ENCODE measurements at regions not wholly inside any gene's neighbourhood (a gene's known extent, or its start where the extent isn't known, plus 50 kb on each side); places are given as distances from the start of the nearest gene placed in this dataset.
A peak's percentile ranks its signal among the peaks of the same experiment; 100 is the strongest.
"Not testable (repeated sequence)": the region's sequence is repeated elsewhere in the genome, so short reads cannot be mapped to it uniquely, and the experiment has no call there.

DNA sequence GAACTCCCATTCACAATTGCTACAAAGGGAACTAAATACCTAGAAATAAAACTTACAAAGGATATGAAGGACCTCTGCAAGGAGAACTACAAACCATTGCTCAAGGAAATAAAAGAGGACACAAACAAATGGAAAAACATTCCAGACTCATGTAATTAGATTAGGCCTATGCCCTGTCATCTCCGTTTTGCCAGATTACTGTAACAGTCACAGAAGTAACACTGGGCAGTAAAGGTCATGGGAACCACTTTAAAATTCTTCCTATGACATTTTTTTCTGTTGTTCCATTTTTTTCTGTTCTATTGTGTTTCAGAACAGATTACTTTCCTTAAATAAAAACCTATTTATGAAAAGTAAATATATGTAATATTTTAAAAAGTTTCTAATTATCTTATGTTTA, 199.4 kb upstream of the CENPE start (continued):
- TF ChIP-seq EZH2 (IDR thresholded peaks at IDR 0.05; ENCODE audit: low read depth, unreplicated experiment): no peak
- TF ChIP-seq, protein P1, sequence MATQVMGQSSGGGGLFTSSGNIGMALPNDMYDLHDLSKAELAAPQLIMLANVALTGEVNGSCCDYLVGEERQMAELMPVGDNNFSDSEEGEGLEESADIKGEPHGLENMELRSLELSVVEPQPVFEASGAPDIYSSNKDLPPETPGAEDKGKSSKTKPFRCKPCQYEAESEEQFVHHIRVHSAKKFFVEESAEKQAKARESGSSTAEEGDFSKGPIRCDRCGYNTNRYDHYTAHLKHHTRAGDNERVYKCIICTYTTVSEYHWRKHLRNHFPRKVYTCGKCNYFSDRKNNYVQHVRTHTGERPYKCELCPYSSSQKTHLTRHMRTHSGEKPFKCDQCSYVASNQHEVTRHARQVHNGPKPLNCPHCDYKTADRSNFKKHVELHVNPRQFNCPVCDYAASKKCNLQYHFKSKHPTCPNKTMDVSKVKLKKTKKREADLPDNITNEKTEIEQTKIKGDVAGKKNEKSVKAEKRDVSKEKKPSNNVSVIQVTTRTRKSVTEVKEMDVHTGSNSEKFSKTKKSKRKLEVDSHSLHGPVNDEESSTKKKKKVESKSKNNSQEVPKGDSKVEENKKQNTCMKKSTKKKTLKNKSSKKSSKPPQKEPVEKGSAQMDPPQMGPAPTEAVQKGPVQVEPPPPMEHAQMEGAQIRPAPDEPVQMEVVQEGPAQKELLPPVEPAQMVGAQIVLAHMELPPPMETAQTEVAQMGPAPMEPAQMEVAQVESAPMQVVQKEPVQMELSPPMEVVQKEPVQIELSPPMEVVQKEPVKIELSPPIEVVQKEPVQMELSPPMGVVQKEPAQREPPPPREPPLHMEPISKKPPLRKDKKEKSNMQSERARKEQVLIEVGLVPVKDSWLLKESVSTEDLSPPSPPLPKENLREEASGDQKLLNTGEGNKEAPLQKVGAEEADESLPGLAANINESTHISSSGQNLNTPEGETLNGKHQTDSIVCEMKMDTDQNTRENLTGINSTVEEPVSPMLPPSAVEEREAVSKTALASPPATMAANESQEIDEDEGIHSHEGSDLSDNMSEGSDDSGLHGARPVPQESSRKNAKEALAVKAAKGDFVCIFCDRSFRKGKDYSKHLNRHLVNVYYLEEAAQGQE (IDR thresholded peaks at IDR 0.05; ENCODE audit: unreplicated experiment): no peak

DNA sequence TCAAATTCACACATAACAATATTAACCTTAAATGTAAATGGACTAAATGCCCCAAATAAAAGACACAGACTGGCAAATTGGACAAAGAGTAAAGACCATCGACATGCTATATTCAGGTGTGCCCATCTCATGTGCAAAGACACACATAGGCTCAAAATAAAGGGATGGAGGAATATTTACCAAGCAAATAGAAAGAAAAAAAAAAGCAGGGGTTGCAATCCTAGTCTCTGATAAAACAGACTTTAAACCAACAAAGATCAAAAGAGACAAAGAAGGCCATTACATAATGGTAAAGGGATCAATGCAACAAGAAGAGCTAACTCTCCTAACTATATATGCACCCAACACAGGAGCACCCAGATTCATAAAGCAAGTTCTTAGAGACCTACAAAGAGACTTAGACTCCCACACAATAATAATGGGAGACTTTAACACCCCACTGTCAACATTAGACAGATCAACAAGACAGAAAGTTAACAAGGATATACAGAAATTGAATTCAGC, 189.4 kb upstream of the CENPE start:
- Mint-ChIP-seq H3K9me3 (peaks cover 30% of the 10 kb centered on the region), H3K36me3 (ENCODE audit: low read depth) (peaks cover 13% of the 10 kb centered on the region; the same call in 2 of the 3 replicates)
- H3K9me2 ChIP-seq (ENCODE audit: insufficient read depth); H3F3A ChIP-seq (replicated peaks; ENCODE audit: low read depth); H4K20me1 ChIP-seq (replicated peaks; ENCODE audit: insufficient read depth); H3K27me3 Mint-ChIP-seq (ENCODE audit: insufficient read depth, low read depth, poor library complexity); H3K4me2 ChIP-seq; H3K4me3 Mint-ChIP-seq; H3K27ac ChIP-seq (ENCODE audit: low read depth); H3K4me1 ChIP-seq (ENCODE audit: insufficient read depth); H3K4me1 Mint-ChIP-seq; H3K27ac Mint-ChIP-seq; H2AFZ ChIP-seq; H3K27me3 ChIP-seq (ENCODE audit: insufficient read depth); H3K36me3 ChIP-seq (ENCODE audit: insufficient read depth); DNase-seq (ENCODE audit: low spot score); ATAC-seq; H3K79me2 ChIP-seq (replicated peaks; ENCODE audit: insufficient read depth); H3K4me3 ChIP-seq: not testable (repeated sequence)

DNA sequence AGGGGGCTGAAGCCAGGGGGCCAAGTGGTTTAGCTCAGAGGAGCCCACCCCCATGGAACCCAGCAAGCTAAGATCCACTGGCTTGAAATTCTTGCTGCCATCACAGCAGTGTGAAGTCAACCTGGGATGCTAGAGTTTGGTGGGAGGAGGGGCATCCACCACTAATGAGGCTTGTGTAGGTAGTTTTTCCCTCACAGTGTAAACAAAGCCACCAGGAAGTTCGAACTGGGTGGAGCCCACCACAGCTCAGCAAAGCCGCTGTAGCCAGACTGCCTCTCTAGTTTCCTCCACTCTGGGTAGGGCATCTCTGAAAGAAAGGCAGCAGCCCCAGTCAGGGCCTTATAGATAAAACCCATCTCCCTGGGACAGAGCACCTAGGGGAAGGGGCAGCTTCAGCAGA, 187.4 kb upstream of the CENPE start:
- ATAC-seq; H3K79me2 ChIP-seq (replicated peaks; ENCODE audit: insufficient read depth); H3K4me3 ChIP-seq; H3K9me2 ChIP-seq (ENCODE audit: insufficient read depth); H3K27me3 Mint-ChIP-seq (ENCODE audit: insufficient read depth, low read depth, poor library complexity); DNase-seq (ENCODE audit: low spot score); H3K27me3 ChIP-seq (ENCODE audit: insufficient read depth); H3K36me3 ChIP-seq (ENCODE audit: insufficient read depth); H3K27ac ChIP-seq (ENCODE audit: low read depth); H3F3A ChIP-seq (replicated peaks; ENCODE audit: low read depth); H3K4me1 ChIP-seq (ENCODE audit: insufficient read depth); H3K27ac Mint-ChIP-seq; H3K4me3 Mint-ChIP-seq; H2AFZ ChIP-seq; H4K20me1 ChIP-seq (replicated peaks; ENCODE audit: insufficient read depth); H3K4me2 ChIP-seq; H3K4me1 Mint-ChIP-seq: not testable (repeated sequence)
- peaks cover 34% of the 10 kb centered on the region for H3K9me3 Mint-ChIP-seq
- peaks cover 19% of the 10 kb centered on the region for H3K36me3 Mint-ChIP-seq (ENCODE audit: low read depth)

DNA sequence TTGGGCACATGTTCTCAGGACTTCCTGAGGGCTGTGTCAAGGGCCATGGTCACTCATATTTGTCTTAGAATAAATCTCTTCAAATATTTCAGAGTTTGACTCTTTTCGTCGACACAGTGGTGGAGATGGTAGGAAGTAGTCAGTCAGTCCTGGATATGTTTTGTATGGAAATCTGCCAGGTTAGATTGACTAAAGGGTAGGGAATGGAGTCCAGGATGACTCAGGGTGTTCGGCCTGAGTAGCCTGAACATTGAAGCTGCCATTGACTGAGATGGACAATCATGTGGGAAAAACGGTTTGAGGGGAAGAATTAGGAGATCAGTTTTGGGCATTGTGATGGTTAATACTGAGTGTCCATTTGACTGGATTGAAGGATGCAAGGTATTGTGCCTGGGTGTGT, 177.1 kb upstream of the CENPE start:
- TF ChIP-seq NANOG (IDR thresholded peaks at IDR 0.05; ENCODE audit: borderline replicate concordance): no peak
- no peak for TF ChIP-seq EZH2 (IDR thresholded peaks at IDR 0.05; ENCODE audit: low read depth, unreplicated experiment)
- no peak for TF ChIP-seq ZNF331 (CRISPR knock-in tag; IDR thresholded peaks at IDR 0.05; ENCODE audit: low read depth)
- H3K27me3 ChIP-seq (ENCODE audit: insufficient read depth): no peaks in the 10 kb centered on the region
- no peak overlapping the region for H3K27ac ChIP-seq (ENCODE audit: low read depth)
- Mint-ChIP-seq H3K9me3 (peaks cover 3% of the 10 kb centered on the region; the same call in 2 of the 3 replicates), H3K36me3 (ENCODE audit: low read depth) (peaks cover 13% of the 10 kb centered on the region; the same call in 2 of the 3 replicates), H3K4me1 (peaks cover 15% of the 10 kb centered on the region; the same call in 2 of the 3 replicates), H3K4me3 (no peak overlapping the region), H3K27me3 (ENCODE audit: insufficient read depth, low read depth, poor library complexity) (peaks cover 4% of the 10 kb centered on the region), H3K27ac (no peak overlapping the region)
- no peak overlapping the region for H3K4me3 ChIP-seq
- H2AFZ ChIP-seq: no peak overlapping the region
- H3K4me2 ChIP-seq: peak overlapping the region; percentile 20; the same call in 1 of the 2 replicates
- H3F3A ChIP-seq (replicated peaks; ENCODE audit: low read depth): no peaks in the 10 kb centered on the region
- no peaks in the 10 kb centered on the region for H3K79me2 ChIP-seq (replicated peaks; ENCODE audit: insufficient read depth)
- H3K9me2 ChIP-seq (ENCODE audit: insufficient read depth): peaks cover 20% of the 10 kb centered on the region
- DNase-seq (ENCODE audit: low spot score): no peak
- H3K4me1 ChIP-seq (ENCODE audit: insufficient read depth): peaks cover 14% of the 10 kb centered on the region
- H4K20me1 ChIP-seq (replicated peaks; ENCODE audit: insufficient read depth): no peaks in the 10 kb centered on the region
- ATAC-seq: no peak
- H3K36me3 ChIP-seq (ENCODE audit: insufficient read depth): no peaks in the 10 kb centered on the region
